Endothelial cell of umbilical vein (primary cell): ENCODE measurements at regions not wholly inside any gene's neighbourhood (a gene's known extent, or its start where the extent isn't known, plus 50 kb on each side); places are given as distances from the start of the nearest gene placed in this dataset.

Experiments used
- BruUV-seq: library from RNA; stranded (reverse); fragments of 400-500 nt; replicated peaks from 2 replicates; lab custom pipeline; 2021; lab: Mats Ljungman, UMichigan
- CTCF ChIA-PET: fragments of 300-600, 350-600 bp; sonication (Branson Sonifier 250); formaldehyde crosslinking; loops from one replicate; lab custom pipeline; 2021; ENCODE audit warnings: antibody characterized with exemption, inconsistent platforms; lab: Charles Lee
- POLR2A ChIA-PET: fragments of 300-600, 350-600 bp; sonication (Branson Sonifier 250); formaldehyde crosslinking; loops from one replicate; lab custom pipeline; 2021; ENCODE audit warnings: antibody characterized with exemption, inconsistent platforms; lab: Charles Lee
- DNase-seq: peaks from one replicate; pipeline ENCODE4 v3.0.0-alpha.2; 2011; ENCODE audit warnings: low read depth, low spot score
- FAIRE-seq: peaks from 2 replicates; lab custom pipeline; 2011; peaks lifted over from hg19 to GRCh38; lab: Jason Lieb, UNC
- H2AFZ ChIP-seq: 2 replicates; pipeline ENCODE4 v1.6.0; 2012; ENCODE audit warnings: low read depth, low read length, control low read depth, inconsistent platforms
- H3K27ac ChIP-seq: 2 replicates; pipeline ENCODE4 v1.5.1; 2011; ENCODE audit warnings: low read depth, mild to moderate bottlenecking, control low read depth, low read length, moderate library complexity; ENCODE audit not compliant: insufficient read depth
- H3K27me3 ChIP-seq, 2 experiments: 2 replicates each; pipeline versions ENCODE4 v1.6.0 to v1.6.1; 2011; ENCODE audit warnings: low read length in 2 of 2, mixed read lengths in 1 of 2; ENCODE audit not compliant: control insufficient read depth in 2 of 2, insufficient read depth in 2 of 2
- H3K36me3 ChIP-seq, 2 experiments: 2 replicates in 1 of 2; 3 replicates in 1 of 2; pipeline ENCODE4 v1.5.1; 2011; ENCODE audit warnings: low read length in 2 of 2, mild to moderate bottlenecking in 1 of 2, moderate library complexity in 1 of 2; ENCODE audit not compliant: control insufficient read depth in 2 of 2, insufficient read depth in 2 of 2; ENCODE audit errors: extremely low read depth in 1 of 2
- H3K4me1 ChIP-seq: 3 replicates; pipeline ENCODE4 v1.5.1; 2011; ENCODE audit warnings: mild to moderate bottlenecking, low read length; ENCODE audit not compliant: control insufficient read depth, insufficient read depth; ENCODE audit errors: extremely low read depth
- H3K4me2 ChIP-seq: 2 replicates; pipeline ENCODE4 v1.6.1; 2011; ENCODE audit warnings: low read length, control low read depth, mixed read lengths; ENCODE audit not compliant: insufficient read depth
- H3K4me3 ChIP-seq, 3 experiments: fragments of 200-600 bp in 1 of 3; sonication (generic), shearing (Covaris generic) in 1 of 3; replicated peaks in 1 of 3; 2 replicates each; pipeline ENCODE4 v1.5.1; 2011 to 2016; ENCODE audit warnings: control low read depth in 3 of 3, low read length in 3 of 3, mild to moderate bottlenecking in 2 of 3, inconsistent platforms in 1 of 3, low read depth in 1 of 3, moderate library complexity in 1 of 3; ENCODE audit not compliant: insufficient read depth in 1 of 3
- H3K79me2 ChIP-seq: 2 replicates; pipeline ENCODE4 v1.6.0; 2012; ENCODE audit warnings: low read length, inconsistent platforms; ENCODE audit not compliant: control insufficient read depth, insufficient read depth
- H3K9ac ChIP-seq: replicated peaks from 2 replicates; pipeline ENCODE3; 2011; ENCODE audit warnings: low read length, control low read depth; ENCODE audit not compliant: insufficient read depth; ENCODE audit errors: extremely low read depth
- H3K9me1 ChIP-seq: replicated peaks from 3 replicates; pipeline ENCODE4 v1.6.0; 2011; ENCODE audit warnings: mild to moderate bottlenecking, low read length; ENCODE audit not compliant: control insufficient read depth, insufficient read depth; ENCODE audit errors: extremely low read depth
- H3K9me3 ChIP-seq: replicated peaks from 2 replicates; pipeline ENCODE4 v1.5.1; 2012; ENCODE audit warnings: low read length, inconsistent platforms; ENCODE audit not compliant: control insufficient read depth, insufficient read depth
- H4K20me1 ChIP-seq: replicated peaks from 2 replicates; pipeline ENCODE3; 2011; ENCODE audit warnings: mild to moderate bottlenecking, low read length; ENCODE audit not compliant: control insufficient read depth, insufficient read depth; ENCODE audit errors: extremely low read depth
- EZH2 ChIP-seq: IDR thresholded peaks from 2 replicates; pipeline ENCODE4 v1.6.1; 2012; ENCODE audit warnings: borderline replicate concordance, low read depth, mild to moderate bottlenecking, moderate library complexity, low read length, inconsistent platforms; ENCODE audit not compliant: severe bottlenecking
- FOS ChIP-seq: IDR thresholded peaks from 2 replicates; pipeline ENCODE4 v1.6.1; 2011; ENCODE audit warnings: mild to moderate bottlenecking, low read length, moderate library complexity, borderline replicate concordance; ENCODE audit not compliant: insufficient read depth
- GATA2 ChIP-seq: IDR thresholded peaks from 2 replicates; pipeline ENCODE4 v1.7.0; 2011; ENCODE audit warnings: low read depth, mild to moderate bottlenecking, moderate library complexity, mixed read lengths, low read length; ENCODE audit not compliant: insufficient read length, insufficient read depth
- JUN ChIP-seq: IDR thresholded peaks from 2 replicates; pipeline ENCODE4 v1.6.1; 2011; ENCODE audit warnings: borderline replicate concordance, low read depth; ENCODE audit not compliant: insufficient read length, insufficient read depth
- POLR2A ChIP-seq: IDR thresholded peaks from 2 replicates; pipeline ENCODE4 v1.6.1; 2012; ENCODE audit warnings: low read depth, mild to moderate bottlenecking, control low read depth, low read length
- POLR2AphosphoS5 ChIP-seq: IDR thresholded peaks from 2 replicates; pipeline ENCODE4 v1.6.1; 2012; ENCODE audit warnings: low read depth, mild to moderate bottlenecking, control low read depth, low read length, moderate library complexity; ENCODE audit not compliant: insufficient read depth
- dilution Hi-C: fragments of 300-500 bp; cut with MboI; formaldehyde crosslinking; loops from one replicate; pipeline ENCODE4 v1.15.0; 2019; ENCODE audit warnings: low sequenced_read_pairs; ENCODE audit not compliant: extremely low pct_ligation_motif_present
- intact Hi-C: fragments of 100-400 bp; cut with micrococcal nuclease; formaldehyde crosslinking; loops from one replicate; pipeline ENCODE4 v1.10.0; 2022
- TF ChIP-seq, protein P1 (sequence below), 2 donors: IDR thresholded peaks; 1 replicate in 1 of 2; 2 replicates in 1 of 2; pipeline ENCODE4 v1.5.1; 2011; ENCODE audit warnings: low read length in 2 of 2, mild to moderate bottlenecking in 2 of 2, moderate library complexity in 2 of 2, control low read depth in 1 of 2, inconsistent platforms in 1 of 2, low read depth in 1 of 2; ENCODE audit not compliant: insufficient read depth in 1 of 2; ENCODE audit errors: extremely low read depth in 1 of 2

DNA sequence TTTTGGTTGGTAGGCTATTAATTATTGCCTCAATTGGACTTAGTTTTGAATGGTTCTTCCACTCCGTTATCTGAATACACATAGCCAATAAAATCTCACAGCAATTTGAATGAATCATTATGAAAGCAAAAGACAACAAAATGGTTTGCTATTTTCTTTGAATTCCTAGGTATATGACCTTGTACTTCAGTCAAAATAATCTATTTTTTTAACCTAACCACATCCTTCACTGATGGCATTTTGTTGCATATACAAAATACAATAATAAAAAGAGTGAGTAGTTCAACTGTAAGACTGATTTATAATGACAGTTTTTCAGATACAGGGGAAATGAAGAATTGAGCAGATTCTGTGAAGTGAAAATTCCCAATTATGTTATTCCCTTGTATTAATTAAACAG, 433.1 kb downstream of the HTR7 start:
- TF ChIP-seq, protein P1, sequence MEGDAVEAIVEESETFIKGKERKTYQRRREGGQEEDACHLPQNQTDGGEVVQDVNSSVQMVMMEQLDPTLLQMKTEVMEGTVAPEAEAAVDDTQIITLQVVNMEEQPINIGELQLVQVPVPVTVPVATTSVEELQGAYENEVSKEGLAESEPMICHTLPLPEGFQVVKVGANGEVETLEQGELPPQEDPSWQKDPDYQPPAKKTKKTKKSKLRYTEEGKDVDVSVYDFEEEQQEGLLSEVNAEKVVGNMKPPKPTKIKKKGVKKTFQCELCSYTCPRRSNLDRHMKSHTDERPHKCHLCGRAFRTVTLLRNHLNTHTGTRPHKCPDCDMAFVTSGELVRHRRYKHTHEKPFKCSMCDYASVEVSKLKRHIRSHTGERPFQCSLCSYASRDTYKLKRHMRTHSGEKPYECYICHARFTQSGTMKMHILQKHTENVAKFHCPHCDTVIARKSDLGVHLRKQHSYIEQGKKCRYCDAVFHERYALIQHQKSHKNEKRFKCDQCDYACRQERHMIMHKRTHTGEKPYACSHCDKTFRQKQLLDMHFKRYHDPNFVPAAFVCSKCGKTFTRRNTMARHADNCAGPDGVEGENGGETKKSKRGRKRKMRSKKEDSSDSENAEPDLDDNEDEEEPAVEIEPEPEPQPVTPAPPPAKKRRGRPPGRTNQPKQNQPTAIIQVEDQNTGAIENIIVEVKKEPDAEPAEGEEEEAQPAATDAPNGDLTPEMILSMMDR (IDR thresholded peaks at IDR 0.05; ENCODE audit: extremely low read depth in 1 of 2, insufficient read depth in 1 of 2, low read depth in 1 of 2, low read length in 2 of 2), result no peak
- TF ChIP-seq EZH2 (no peak), GATA2 (peak; percentile 16), FOS (peak; percentile 51)
- Histone ChIP-seq H3K9me1 (no peaks in the 10 kb centered on the region), H3K9me3 (no peaks in the 10 kb centered on the region), H3K4me2 (peak overlapping the region; percentile 24), H3K9ac (no peak overlapping the region), H3K79me2 (no peaks in the 10 kb centered on the region), H3K4me1 (peaks cover 7% of the 10 kb centered on the region), H3K4me3 (no peak overlapping the region), H3K27ac (no peak overlapping the region), H3K27me3 (no peaks in the 10 kb centered on the region), H2AFZ (no peak overlapping the region), H4K20me1 (no peaks in the 10 kb centered on the region), H3K36me3 (no peaks in the 10 kb centered on the region)
- dilution Hi-C loops, result no loop called here
- peak; percentile 15 for DNase-seq
- POLR2A ChIA-PET, result no interaction called here
- BruUV-seq, result no TSS peak
- FAIRE-seq, result no peak
- intact Hi-C loops, result no loop called here
- CTCF ChIA-PET, result interaction anchor here (1.4 kb wide), 1 partner anchor 13 kb away, joined by 3 read pairs; no protein-coding TSS in a partner anchor

DNA sequence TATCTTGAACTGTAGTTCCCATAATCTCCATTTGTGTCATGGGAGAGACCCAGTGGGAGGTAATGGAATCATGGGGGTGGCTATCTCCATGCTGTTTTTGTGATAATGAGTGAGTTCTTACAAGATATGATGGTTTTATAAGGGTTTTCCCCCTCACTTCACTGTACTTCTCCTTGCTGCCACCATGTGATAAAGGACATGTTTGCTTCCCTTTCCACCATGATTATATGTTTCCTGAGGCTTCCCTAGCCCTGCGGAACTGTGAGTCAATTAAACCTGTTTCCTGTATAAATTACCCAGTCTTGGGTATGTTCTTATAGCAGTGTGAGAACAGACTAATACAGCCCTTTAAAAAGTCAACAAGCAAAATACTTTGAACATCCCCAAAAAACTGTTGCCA, 427.7 kb downstream of the HTR7 start:
- Histone ChIP-seq H3K4me2 (no peak overlapping the region), H3K9ac (no peak overlapping the region), H3K36me3 (no peaks in the 10 kb centered on the region), H3K9me1 (no peaks in the 10 kb centered on the region), H3K27me3 (no peaks in the 10 kb centered on the region), H3K9me3 (no peaks in the 10 kb centered on the region), H3K4me3 (no peak overlapping the region), H3K27ac (no peak overlapping the region), H3K4me1 (no peaks in the 10 kb centered on the region), H3K79me2 (no peaks in the 10 kb centered on the region), H4K20me1 (no peaks in the 10 kb centered on the region), H2AFZ (peak overlapping the region; percentile 10)
- BruUV-seq, result no TSS peak
- dilution Hi-C loops (no loop called here), intact Hi-C loops (loop anchor here (2.0 kb wide), 1 partner anchor 21 kb away; no protein-coding TSS in a partner anchor)
- FAIRE-seq (peak; percentile 71), DNase-seq (peak; percentile 55)
- ChIA-PET CTCF (interaction anchor here (0.9 kb wide), 1 partner anchor 18 kb away, joined by 3 read pairs; no protein-coding TSS in a partner anchor), POLR2A (no interaction called here)
- TF ChIP-seq FOS (peak; percentile 45), JUN (peak; percentile 20), POLR2AphosphoS5 (no peak), POLR2A (no peak), EZH2 (no peak), GATA2 (peak; percentile 42)
